A549 (cell line): ENCODE measurements at regions not wholly inside any gene's neighbourhood (a gene's known extent, or its start where the extent isn't known, plus 50 kb on each side); places are given as distances from the start of the nearest gene placed in this dataset.

Experiments
- ATAC-seq, 2 experiments: fragments of 200-7000 bp in 1 of 2; fragments of >200 bp in 1 of 2; cut with Nextera tagmentation in 1 of 2; cut with Tn5 transposase in 1 of 2; 3 replicates each; pipeline versions ENCODE4 v1.8.0 to v1.9.1; 2018 to 2020; ENCODE audit warnings: mild to moderate bottlenecking in 1 of 2, moderate library complexity in 1 of 2
- CTCF ChIA-PET: fragments of 300-600 bp; sonication (Branson Sonifier 250); formaldehyde crosslinking; extraction: SDS; loops from one replicate; lab custom pipeline; 2021; ENCODE audit warnings: antibody characterized with exemption, inconsistent platforms; lab: Yijun Ruan, JAX
- POLR2A ChIA-PET: fragments of 350-600 bp; formaldehyde crosslinking; extraction: SDS; loops from one replicate; lab custom pipeline; 2021; ENCODE audit warnings: antibody characterized with exemption, inconsistent platforms; lab: Yijun Ruan, JAX
- DNase-seq, 2 experiments: peaks; one replicate each; pipeline versions ENCODE4 v3.0.0 to v3.0.0-alpha.2; 2011 to 2016; ENCODE audit warnings: low read depth in 1 of 2, low spot score in 1 of 2
- FAIRE-seq: peaks from 2 replicates; lab custom pipeline; 2011; peaks lifted over from hg19 to GRCh38; lab: Jason Lieb, UNC
- H3K27ac ChIP-seq, 2 experiments: fragments of >200 bp; sonication (Bioruptor Twin); formaldehyde crosslinking; 3 replicates each; pipeline ENCODE4 v1.5.1; 2016 to 2017
- H3K4me1 ChIP-seq: fragments of >200 bp; sonication (Bioruptor Twin); formaldehyde crosslinking; 3 replicates; pipeline ENCODE4 v1.6.1; 2016
- H3K4me2 ChIP-seq: fragments of >200 bp; sonication (Bioruptor Twin); formaldehyde crosslinking; 3 replicates; pipeline ENCODE4 v1.6.1; 2016
- H3K4me3 ChIP-seq: fragments of >200 bp; sonication (Bioruptor Twin); formaldehyde crosslinking; 3 replicates; pipeline ENCODE4 v1.5.1; 2016
- H3K9me3 ChIP-seq: fragments of >200 bp; sonication (Bioruptor Twin); formaldehyde crosslinking; 3 replicates; pipeline ENCODE4 v1.6.1; 2016
- CHD4 ChIP-seq: fragments of 200-600 bp; sonication (generic); IDR thresholded peaks from 2 replicates; pipeline ENCODE4 v1.6.1; 2016; ENCODE audit warnings: antibody characterized with exemption, mild to moderate bottlenecking, borderline replicate concordance
- EHF ChIP-seq: fragments of 250-450 bp; sonication (Bioruptor Pico); IDR thresholded peaks from 2 replicates; pipeline ENCODE4 v1.5.0; 2020; ENCODE audit warnings: mild to moderate bottlenecking
- EHMT2 ChIP-seq: fragments of 200-600 bp; sonication (generic); IDR thresholded peaks from 2 replicates; pipeline ENCODE4 v1.6.1; 2016; ENCODE audit warnings: antibody characterized with exemption, low read depth, mild to moderate bottlenecking, moderate library complexity
- EP300 ChIP-seq, 2 experiments: fragments of >200 bp; sonication (Bioruptor Twin); formaldehyde crosslinking; IDR thresholded peaks; 2 replicates in 1 of 2; 3 replicates in 1 of 2; pipeline ENCODE4 v1.6.1; 2016 to 2017
- FOSB ChIP-seq: fragments of 250-450 bp; sonication (Bioruptor Pico); IDR thresholded peaks from 2 replicates; pipeline ENCODE4 v1.5.0; 2020; ENCODE audit warnings: mild to moderate bottlenecking, moderate library complexity
- FOSL2 ChIP-seq, 2 experiments: fragments of 450-650 bp in 1 of 2; fragments of >200 bp in 1 of 2; sonication (Bioruptor Twin) in 1 of 2; formaldehyde crosslinking; IDR thresholded peaks; 2 replicates each; pipeline versions ENCODE4 v1.5.0 to v1.6.1; 2016 to 2020; ENCODE audit warnings: mild to moderate bottlenecking in 1 of 2, moderate library complexity in 1 of 2
- GATA3 ChIP-seq: IDR thresholded peaks from 2 replicates; pipeline ENCODE4 v1.6.1; 2012; ENCODE audit warnings: borderline replicate concordance
- HMGXB4 ChIP-seq: fragments of 250-450 bp; sonication (Bioruptor Pico); IDR thresholded peaks from 2 replicates; pipeline ENCODE4 v1.5.0; 2021; ENCODE audit warnings: mild to moderate bottlenecking, moderate library complexity, borderline replicate concordance
- HOXB13 ChIP-seq: fragments of 250-450 bp; sonication (Bioruptor Pico); IDR thresholded peaks from 2 replicates; pipeline ENCODE4 v1.5.0; 2020; ENCODE audit warnings: low read depth, mild to moderate bottlenecking, moderate library complexity
- JUNB ChIP-seq: fragments of >200 bp; sonication (Bioruptor Twin); formaldehyde crosslinking; IDR thresholded peaks from 2 replicates; pipeline ENCODE4 v1.6.1; 2016
- MAFK ChIP-seq: fragments of 450-650 bp; IDR thresholded peaks from 2 replicates; pipeline ENCODE4 v1.6.1; 2014; ENCODE audit not compliant: partially characterized antibody
- MAZ ChIP-seq: fragments of 150-350 bp; IDR thresholded peaks from 2 replicates; pipeline ENCODE4 v1.6.1; 2014; ENCODE audit warnings: antibody characterized with exemption, low read depth, low read length, borderline replicate concordance
- MYC ChIP-seq: IDR thresholded peaks from 2 replicates; pipeline ENCODE4 v1.6.1; 2012; ENCODE audit warnings: mild to moderate bottlenecking, inconsistent platforms, low read length, improper control_type of control experiment, borderline replicate concordance
- PBX3 ChIP-seq: IDR thresholded peaks from 2 replicates; pipeline ENCODE4 v1.6.1; 2012
- POLR2A ChIP-seq: IDR thresholded peaks from 2 replicates; pipeline ENCODE4 v1.6.1; 2012; ENCODE audit warnings: mild to moderate bottlenecking, low read length
- POLR2AphosphoS2 ChIP-seq: conservative IDR thresholded peaks from 2 replicates; pipeline ENCODE4 v1.6.1; 2012; ENCODE audit warnings: low read length, improper control_type of control experiment, inconsistent platforms
- RCOR1 ChIP-seq: fragments of 150-350 bp; IDR thresholded peaks from 2 replicates; pipeline ENCODE4 v1.6.1; 2014; ENCODE audit warnings: antibody characterized with exemption, low read length, low read depth
- RNF2 ChIP-seq: fragments of 200-600 bp; sonication (generic); IDR thresholded peaks from 2 replicates; pipeline ENCODE4 v1.6.1; 2016; ENCODE audit warnings: low read depth, mild to moderate bottlenecking, antibody characterized with exemption, moderate library complexity, borderline replicate concordance
- TFCP2L1 ChIP-seq: fragments of 250-450 bp; sonication (Bioruptor Pico); IDR thresholded peaks from 2 replicates; pipeline ENCODE4 v1.5.0; 2021; ENCODE audit warnings: mild to moderate bottlenecking
- USF2 ChIP-seq: fragments of 450-650 bp; IDR thresholded peaks from 2 replicates; pipeline ENCODE4 v1.6.1; 2014; ENCODE audit warnings: antibody characterized with exemption
- ZFP36 ChIP-seq: fragments of 450-650 bp; IDR thresholded peaks from 2 replicates; pipeline ENCODE4 v1.6.1; 2014; ENCODE audit warnings: borderline replicate concordance; ENCODE audit not compliant: partially characterized antibody
- WGBS: methylation state at CpG from one replicate; pipeline ENCODE4 v1.1.6; 2017; ENCODE audit errors: missing lambda C conversion rate; 5-methylcytosine and 5-hydroxymethylcytosine counted together
- TF ChIP-seq, protein P1 (sequence below): IDR thresholded peaks from 2 replicates; pipeline ENCODE4 v1.6.1; 2012
- TF ChIP-seq, protein P2 (sequence below): fragments of 150-350 bp; IDR thresholded peaks from 2 replicates; pipeline ENCODE4 v1.6.1; 2014; ENCODE audit warnings: low read depth, mild to moderate bottlenecking, low read length
- TF ChIP-seq, protein P3 (sequence below): fragments of 200-600 bp; sonication (generic); IDR thresholded peaks from 2 replicates; pipeline ENCODE4 v1.6.1; 2016; ENCODE audit warnings: antibody characterized with exemption, mild to moderate bottlenecking, moderate library complexity

GRCh38 chr18:27709344-27709743, 467.6 kb downstream of the CDH2 start:
- no peak for TF ChIP-seq EP300 (IDR thresholded peaks at IDR 0.05)
- no peak for TF ChIP-seq POLR2A
- TF ChIP-seq, protein P1, sequence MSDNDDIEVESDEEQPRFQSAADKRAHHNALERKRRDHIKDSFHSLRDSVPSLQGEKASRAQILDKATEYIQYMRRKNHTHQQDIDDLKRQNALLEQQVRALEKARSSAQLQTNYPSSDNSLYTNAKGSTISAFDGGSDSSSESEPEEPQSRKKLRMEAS: no peak
- TF ChIP-seq GATA3: no peak
- TF ChIP-seq, protein P2, sequence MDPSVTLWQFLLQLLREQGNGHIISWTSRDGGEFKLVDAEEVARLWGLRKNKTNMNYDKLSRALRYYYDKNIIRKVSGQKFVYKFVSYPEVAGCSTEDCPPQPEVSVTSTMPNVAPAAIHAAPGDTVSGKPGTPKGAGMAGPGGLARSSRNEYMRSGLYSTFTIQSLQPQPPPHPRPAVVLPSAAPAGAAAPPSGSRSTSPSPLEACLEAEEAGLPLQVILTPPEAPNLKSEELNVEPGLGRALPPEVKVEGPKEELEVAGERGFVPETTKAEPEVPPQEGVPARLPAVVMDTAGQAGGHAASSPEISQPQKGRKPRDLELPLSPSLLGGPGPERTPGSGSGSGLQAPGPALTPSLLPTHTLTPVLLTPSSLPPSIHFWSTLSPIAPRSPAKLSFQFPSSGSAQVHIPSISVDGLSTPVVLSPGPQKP: no peak
- no peak for TF ChIP-seq EHMT2
- TF ChIP-seq JUNB: no peak
- TF ChIP-seq, protein P3, sequence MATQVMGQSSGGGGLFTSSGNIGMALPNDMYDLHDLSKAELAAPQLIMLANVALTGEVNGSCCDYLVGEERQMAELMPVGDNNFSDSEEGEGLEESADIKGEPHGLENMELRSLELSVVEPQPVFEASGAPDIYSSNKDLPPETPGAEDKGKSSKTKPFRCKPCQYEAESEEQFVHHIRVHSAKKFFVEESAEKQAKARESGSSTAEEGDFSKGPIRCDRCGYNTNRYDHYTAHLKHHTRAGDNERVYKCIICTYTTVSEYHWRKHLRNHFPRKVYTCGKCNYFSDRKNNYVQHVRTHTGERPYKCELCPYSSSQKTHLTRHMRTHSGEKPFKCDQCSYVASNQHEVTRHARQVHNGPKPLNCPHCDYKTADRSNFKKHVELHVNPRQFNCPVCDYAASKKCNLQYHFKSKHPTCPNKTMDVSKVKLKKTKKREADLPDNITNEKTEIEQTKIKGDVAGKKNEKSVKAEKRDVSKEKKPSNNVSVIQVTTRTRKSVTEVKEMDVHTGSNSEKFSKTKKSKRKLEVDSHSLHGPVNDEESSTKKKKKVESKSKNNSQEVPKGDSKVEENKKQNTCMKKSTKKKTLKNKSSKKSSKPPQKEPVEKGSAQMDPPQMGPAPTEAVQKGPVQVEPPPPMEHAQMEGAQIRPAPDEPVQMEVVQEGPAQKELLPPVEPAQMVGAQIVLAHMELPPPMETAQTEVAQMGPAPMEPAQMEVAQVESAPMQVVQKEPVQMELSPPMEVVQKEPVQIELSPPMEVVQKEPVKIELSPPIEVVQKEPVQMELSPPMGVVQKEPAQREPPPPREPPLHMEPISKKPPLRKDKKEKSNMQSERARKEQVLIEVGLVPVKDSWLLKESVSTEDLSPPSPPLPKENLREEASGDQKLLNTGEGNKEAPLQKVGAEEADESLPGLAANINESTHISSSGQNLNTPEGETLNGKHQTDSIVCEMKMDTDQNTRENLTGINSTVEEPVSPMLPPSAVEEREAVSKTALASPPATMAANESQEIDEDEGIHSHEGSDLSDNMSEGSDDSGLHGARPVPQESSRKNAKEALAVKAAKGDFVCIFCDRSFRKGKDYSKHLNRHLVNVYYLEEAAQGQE: no peak
- no peak for TF ChIP-seq ZFP36
- TF ChIP-seq HMGXB4: no peak
- no peak for TF ChIP-seq POLR2AphosphoS2
- TF ChIP-seq HOXB13 (CRISPR knock-in tag): no peak
- no peak for TF ChIP-seq USF2
- TF ChIP-seq MYC: no peak
- TF ChIP-seq, all 56 proteins: peak for 0
- Histone ChIP-seq H3K4me1 (no peaks in the 10 kb centered on the region), H3K9me3 (no peaks in the 10 kb centered on the region), H3K4me3 (no peak overlapping the region), H3K4me2 (no peak overlapping the region), H3K27ac (no peak overlapping the region)
- no peak for FAIRE-seq
- ChIA-PET CTCF (no interaction called here), POLR2A (no interaction called here)
- DNase-seq: no peak
- 0% methylated on average over 1 of the region's 1 CpG for WGBS
- ATAC-seq: no peak

DNA sequence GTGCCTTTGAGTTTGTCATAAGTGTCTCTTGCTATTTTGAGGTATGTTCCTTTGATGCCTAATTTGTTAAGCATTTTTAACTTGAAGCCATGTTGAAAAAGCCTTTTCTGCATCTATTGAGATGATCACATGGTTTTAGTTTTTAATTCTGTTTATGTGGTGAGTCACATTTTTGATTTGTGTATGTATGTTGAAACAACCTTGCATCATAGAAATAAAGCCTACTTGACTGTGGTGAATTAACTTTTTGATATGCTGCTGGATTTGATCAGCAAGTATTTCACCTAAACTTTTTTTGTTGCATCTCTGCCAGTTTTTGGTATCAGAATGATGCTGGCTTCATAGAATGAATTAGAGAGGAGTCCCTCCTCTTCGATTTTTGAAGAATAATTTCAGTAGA, 469.7 kb downstream of the CDH2 start:
- Histone ChIP-seq H3K27ac (no peak overlapping the region), H3K4me3 (no peak overlapping the region), H3K4me2 (no peak overlapping the region), H3K4me1 (no peaks in the 10 kb centered on the region), H3K9me3 (no peaks in the 10 kb centered on the region)
- ChIA-PET CTCF (no interaction called here), POLR2A (no interaction called here)
- no peak for DNase-seq
- FAIRE-seq: no peak
- ATAC-seq: no peak
- TF ChIP-seq FOSL2 (IDR thresholded peaks at IDR 0.05) (no peak), FOSL2 (CRISPR knock-in tag; IDR thresholded peaks at IDR 0.05) (no peak), POLR2AphosphoS2 (no peak), ZFP36 (no peak), TFCP2L1 (CRISPR knock-in tag) (no peak), HMGXB4 (no peak), MAFK (no peak), FOSB (CRISPR knock-in tag) (no peak), EHF (CRISPR knock-in tag) (no peak), CHD4 (no peak), MYC (no peak), RNF2 (no peak), EP300 (IDR thresholded peaks at IDR 0.05) (no peak), PBX3 (no peak), RCOR1 (no peak), MAZ (no peak)
- WGBS: 0% methylated on average over 1 of the region's 1 CpG
